HG02759 (cell line): ENCODE measurements at regions not wholly inside any gene's neighbourhood (a gene's known extent, or its start where the extent isn't known, plus 50 kb on each side); places are given as distances from the start of the nearest gene placed in this dataset.
"Not testable (repeated sequence)": the region's sequence is repeated elsewhere in the genome, so short reads cannot be mapped to it uniquely, and the experiment has no call there.

ENCODE experiments used
- ATAC-seq: cut with Tn5 transposase; IDR thresholded peaks from one replicate; pipeline ENCODE4 v1.9.1; 2021; ENCODE audit warnings: mild to moderate bottlenecking, moderate library complexity; ENCODE audit not compliant: unreplicated experiment

DNA sequence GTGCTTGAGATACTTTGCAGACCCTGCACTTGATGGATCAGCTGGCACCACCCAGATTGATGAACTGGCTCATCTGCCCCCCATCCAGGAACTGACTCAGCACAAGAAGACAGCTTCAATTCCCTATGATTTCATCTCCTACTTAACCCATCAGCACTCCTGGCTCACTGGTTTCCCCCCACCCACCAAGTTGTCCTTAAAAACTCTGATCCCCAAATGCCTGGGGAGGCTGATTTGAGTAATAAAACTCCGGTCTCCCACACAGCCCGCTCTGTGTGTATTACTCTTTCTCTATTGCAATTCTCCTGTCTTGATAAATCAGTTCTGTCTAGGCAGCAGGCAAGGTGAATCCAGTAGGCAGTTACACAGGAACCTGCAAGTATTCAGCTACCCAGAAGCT lies 102.1 kb upstream of the TMTC4 start:
- ATAC-seq: not testable (repeated sequence)

DNA sequence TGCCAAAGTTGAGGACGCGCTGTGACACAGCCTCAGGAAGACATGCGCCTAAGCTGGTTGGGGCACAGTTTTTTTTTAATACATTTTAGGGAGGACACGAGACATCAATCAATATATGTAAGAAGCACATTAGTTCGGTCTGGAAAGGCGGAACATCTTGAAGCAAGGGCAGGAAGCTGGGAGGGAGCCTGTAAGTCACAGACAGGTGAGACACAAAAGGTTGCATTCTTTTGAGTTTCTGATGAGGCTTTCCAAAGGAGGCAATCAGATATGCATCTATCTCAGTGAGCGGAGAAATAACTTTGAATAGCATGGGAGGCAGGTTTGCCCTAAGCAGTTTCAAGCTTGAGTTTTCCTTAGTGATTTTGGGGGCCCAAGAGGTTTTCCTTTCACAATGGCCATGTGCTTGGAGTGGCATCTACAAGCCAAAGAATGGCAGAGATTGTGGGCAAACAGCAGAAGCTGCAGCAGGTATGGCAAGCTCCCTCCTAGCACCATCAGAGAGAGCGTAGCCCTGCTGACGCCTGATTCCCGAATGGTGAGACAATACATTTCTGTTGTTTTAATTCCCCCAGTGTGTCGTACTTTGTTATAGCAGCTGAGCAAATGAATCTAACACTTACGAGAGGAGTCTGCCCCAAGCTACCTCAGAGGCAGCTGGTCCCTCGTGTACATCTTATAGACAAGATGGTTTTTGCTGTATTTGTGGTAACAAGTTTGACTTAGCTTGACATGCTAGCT lies 99.5 kb upstream of the TMTC4 start:
- no peak for ATAC-seq

DNA sequence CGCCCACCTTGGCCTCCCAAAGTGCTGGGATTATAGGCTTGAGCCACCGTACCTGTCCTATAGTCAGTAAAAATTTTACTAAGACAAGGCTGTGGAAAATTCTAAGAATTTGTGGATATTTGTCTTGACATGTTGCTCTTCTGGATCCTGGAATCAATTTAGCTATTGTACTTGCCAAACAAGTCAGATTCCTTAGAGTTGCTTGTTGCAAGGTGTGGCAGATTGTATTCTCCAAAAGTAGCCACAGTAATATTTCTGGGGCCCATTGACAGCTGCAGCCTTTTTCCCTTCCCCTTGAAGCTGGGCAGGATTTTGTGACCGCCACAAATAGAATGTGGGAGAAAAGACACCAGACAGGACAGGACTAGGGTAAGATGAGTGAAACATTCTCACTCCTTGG lies 98.8 kb upstream of the TMTC4 start:
- no peak for ATAC-seq

DNA sequence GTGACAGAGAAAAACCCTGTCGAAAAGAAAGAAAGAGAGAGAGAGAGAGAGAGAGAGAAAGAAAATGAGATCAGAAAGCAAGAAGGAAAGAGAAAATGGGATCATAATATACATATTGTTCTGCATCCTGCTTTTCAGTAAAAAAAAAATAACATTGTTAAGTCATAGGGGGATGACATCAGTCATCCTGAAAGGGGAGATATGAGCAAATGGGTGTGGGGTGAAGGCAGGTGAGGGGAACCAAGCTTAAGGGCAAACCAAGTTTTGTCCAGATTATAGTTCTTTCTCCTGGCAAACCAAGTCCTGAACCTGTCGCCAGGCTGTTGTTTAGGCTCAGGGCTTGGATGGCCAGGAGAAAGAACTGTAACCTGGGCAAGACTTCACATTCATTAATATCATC lies 92.6 kb upstream of the TMTC4 start:
- ATAC-seq: no peak

DNA sequence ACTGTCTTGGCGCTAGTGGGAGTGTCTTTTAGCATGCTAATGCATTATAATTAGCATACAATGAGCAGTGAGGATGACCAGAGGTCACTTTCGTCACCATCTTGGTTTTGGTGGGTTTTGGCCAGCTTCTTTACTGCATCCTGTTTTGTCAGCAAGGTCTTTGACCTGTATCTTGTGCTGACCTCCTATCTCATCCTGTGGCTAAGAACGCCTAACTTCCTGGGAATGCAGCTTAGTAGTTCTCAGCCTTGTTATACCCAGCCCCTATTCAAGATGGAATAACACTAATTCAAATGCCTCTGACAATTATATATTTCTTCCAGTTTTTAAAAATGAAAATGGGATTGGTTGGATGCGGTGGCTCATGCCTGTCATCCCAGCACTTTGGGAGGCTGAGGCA lies 92.0 kb upstream of the TMTC4 start:
- ATAC-seq: not testable (repeated sequence)

DNA sequence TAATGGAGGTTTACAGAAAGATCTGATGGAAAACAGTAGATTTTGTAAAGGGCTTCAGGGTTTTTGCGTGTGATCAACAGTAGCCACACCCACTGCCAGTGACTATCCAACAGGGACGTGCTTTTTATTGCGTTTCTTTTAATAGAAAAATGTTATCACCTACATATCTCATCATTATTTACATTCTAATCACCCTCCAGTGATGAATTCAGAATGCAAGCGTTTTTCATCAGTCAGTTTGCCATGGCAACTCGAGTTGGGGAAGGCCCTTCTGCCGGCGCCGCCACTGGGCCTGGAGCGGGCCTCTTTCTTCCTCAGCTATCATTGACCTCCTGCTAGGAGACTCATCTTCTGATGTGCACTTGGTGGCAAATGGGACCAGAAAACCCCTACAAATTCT lies 90.3 kb upstream of the TMTC4 start:
- ATAC-seq: no peak

DNA sequence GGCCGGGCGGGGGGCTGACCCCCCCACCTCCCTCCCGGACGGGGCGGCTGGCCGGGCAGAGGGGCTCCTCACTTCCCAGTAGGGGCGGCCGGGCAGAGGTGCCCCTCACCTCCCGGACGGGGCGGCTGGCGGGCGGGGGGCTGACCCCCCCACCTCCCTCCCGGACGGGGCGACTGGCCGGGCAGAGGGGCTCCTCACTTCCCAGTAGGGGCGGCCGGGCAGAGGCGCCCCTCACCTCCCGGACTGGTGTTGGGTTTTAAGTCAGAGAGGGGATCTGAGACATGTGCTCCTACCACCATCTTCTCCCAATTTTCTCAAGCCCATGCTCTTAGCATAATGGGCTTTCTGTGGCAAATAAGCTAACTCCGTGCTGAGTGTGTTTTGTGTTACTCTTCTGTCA lies 87.5 kb upstream of the TMTC4 start:
- ATAC-seq: not testable (repeated sequence)

DNA sequence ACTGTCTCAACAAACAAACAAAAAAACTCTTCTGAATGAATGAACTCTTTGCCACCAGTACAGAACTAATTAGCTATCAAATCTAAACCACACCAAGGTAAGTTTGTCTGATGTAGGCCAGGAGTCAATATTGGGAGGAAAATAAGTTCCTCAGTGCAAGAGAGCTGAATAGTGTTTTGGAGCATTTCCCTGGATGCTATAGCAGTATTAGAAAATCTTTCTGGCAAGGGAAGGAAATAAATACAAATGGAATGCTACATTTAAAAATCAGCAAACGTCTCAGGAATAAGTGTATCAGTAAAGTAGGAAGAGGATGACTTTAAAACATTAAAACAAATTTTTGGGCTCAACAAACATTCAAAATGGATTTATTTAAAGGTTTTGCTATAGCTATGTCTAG lies 81.3 kb upstream of the TMTC4 start:
- no peak for ATAC-seq

DNA sequence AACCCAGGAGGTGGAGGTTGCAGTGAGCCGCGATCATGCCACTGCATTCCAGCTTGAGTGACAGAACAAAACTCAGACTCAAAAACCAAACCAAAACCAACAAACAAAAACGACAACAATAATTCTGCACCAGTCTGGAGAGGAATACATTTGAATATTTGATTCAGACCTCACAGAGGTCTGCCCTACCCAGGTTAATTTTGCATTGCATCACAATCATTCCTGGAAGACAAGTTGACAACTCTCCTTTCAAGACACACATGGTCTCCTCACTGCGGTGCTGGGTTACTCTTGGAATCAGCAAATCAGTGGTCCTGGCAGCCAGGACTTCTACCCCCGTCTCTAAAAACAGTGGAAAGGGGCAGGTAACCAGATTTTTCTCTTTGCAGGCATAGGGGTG lies 79.9 kb upstream of the TMTC4 start:
- no peak for ATAC-seq

DNA sequence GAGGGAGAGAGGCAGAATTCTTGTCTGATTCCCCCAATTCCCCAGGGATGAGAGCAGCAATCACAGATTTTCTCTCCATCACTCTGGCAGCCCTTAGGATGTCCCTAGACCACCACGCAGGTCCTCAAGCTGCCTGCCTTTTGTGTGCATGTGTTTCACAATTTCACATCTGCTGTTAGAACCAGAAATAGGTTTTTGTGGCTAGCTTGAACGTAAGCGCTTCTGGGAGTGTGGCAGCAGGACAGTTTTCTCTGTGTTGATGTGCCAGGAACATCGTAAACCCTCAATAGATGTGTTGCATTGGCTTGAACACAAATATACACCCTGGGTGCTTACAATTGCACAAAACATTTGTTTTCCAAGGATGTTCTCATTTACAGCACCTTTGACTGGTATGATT lies 78.8 kb upstream of the TMTC4 start:
- no peak for ATAC-seq

DNA sequence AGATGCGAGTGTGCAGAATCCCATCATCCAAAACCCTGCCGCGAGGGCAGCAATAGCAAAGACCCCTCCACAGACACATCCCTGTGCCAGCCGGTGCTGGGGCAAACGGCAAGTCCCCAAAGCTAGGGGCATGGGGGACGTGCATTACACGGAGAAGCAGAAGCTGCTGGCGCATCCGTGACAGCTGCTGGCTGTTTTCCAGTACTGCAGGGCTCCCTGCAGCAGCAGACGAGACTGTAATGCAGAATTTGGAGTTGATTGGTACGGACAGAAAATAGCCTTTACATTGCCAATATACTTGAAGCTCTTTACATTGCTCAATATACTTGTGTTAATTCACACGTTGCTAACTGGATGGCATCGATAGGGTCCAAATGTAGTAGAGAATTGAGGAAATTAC lies 77.2 kb upstream of the TMTC4 start:
- ATAC-seq: no peak

DNA sequence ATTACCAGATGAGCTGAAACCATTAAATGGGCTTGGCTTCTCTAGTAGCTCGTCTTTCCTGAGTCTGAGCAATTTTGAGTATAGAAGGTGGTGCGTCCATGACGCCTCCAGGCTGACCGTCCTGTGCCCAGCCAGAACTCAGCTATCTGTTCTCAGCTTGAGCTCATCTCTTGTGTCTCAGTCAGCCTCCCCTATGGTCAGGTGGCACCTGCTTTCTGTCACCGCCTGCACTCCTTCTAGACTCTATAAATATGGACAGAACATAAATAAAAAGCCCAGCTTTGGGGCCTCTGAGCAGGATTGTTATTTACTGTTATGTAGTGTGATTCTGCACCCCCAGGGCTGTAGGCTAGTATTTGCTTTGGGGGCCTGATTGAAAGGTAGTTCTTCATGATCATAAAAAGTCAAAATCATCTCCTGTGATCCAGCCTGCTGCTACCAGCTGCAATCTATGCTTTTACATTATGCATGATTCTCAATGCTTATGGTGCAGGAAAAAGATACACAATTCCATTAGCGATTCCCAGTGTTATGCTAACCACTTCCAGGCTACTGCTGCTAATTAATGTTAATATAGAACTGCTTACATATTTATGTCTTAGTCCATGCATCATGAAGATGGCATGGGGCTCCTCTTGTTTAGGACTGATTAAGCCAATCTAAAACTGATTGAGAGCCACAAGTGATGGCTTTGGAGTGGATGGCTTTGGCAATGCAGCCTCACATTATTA lies 72.5 kb upstream of the TMTC4 start:
- ATAC-seq: no peak

DNA sequence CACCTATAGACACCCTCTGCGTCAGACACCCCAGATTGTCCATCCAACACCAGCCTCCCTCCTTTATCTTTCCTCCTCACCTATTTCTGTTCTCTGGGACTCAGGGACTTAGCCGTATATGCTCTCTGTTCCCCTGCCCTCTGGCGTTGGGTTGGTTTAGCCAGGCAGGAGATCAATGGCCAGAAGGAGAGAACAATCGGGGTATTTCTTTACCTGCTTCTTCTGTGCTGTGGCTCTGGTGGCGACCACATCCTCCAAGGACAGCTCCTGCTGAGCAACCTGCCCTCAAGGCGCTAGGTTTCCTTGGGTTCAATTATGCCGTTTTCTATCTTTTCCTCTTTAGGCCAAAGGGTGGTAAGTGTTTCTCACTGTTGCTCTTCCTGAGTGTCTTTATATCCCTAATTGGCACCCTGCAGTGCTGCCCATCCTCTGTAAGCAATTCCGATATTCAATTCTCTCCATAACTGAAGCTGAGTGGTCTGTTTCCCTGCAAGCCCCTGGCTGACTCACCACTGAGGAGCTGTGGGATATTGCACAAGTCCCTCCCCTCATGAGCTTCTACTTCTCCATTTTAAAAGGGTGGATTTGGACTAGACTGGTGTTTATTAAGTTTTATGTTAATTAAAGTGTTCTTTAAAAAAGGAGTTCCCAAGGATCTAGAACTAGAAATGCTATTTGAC lies 63.7 kb upstream of the TMTC4 start:
- no peak for ATAC-seq

DNA sequence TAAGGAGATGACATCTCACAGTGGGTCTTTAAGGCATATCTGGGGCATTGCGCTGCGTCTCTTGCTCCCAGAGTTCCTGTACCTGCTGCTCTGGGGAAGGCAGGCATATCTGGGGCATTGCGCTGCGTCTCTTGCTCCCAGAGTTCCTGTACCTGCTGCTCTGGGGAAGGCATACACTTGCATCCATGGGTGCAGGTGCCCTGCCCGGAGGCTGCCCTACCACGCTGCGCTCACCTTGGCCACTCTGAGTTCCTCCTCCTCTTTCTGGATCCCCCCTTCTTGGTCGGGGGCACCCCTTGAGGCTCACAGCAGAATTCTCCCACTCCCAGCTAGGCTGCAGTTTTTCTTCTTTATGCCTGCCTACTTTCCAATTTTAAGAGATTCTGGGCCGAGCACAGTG lies 60.9 kb upstream of the TMTC4 start:
- no peak for ATAC-seq

DNA sequence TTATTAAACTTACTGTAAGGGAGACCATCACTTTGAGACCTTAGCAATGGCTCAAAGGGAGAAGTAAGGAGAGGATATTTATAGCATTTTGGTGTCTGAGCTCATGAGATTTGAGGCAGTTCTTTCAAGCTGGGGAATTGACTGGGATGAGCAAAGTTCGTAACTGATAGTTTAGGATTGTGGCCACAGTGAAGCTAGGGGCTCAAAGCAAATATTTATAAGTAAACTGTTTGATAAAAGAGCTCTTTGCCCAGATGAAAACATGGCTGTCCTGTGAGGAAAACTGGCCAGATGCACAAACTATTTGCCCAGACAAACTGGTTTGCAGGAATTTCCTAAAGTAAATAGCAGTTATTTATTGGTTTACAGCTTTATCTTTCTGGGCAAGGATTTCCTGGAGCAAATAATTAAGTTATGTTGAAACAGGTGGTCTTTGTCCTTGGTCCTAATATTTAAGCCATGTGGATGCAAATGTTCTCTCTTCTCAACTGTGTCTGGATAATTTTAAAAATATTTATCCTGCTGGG lies 59.7 kb upstream of the TMTC4 start:
- no peak for ATAC-seq

DNA sequence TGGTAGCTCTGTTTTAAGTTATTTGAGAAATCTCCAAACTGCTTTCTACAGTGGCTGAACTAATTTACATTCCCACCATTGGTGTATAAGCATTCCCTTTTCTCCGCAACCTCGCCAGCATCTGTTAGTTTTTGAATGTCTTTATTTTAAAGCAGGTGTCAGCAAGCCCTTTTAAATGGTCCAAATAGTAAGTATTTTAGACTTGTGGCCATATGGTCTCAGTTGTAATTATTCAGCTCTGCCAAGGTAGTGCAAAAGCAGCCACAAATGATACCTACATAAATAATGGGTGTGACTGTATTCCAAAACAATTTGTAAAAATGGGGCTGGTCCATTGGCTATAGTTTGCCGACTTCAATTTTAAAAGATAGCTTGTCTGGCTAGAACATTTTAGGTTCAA lies 58.7 kb upstream of the TMTC4 start:
- ATAC-seq: no peak

DNA sequence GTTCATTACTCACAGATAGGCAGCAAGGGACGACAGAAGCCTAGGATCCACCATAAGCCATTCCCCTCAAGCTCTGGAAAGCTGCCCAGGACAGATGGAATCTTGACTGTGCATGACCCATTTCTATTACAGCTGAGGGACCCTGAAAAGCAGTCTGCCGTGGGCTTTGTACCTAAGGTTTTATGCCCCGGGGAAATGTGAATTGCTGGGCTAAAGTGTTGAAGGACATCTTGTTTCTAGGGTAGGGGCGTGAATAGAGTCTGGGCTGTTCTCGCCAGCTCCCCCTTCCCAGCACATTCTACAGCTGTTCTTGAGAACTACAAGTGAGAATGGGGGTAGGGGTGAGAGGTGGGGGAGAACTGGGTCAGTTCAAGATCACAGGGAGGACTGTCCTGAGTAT lies 53.6 kb upstream of the TMTC4 start:
- ATAC-seq: no peak

DNA sequence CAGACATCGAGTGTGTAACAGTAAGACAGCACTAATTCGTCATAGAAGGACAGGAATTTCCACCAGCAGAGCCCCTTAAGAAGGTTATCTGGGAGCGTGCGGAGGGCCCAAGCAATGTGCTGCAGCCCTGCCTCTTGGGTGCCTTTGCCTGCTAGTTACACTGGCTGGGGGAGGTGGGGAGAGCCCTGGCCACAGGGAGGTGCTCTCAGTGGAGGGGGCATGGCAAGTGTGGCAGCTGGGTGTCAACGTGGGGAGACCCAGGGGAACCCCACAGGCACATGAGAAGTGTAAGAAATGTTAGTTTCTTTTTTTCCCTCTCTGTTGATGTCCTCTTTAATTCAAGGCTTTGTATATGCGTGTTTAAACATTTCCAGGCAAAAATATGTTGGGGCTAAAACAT lies 50.9 kb upstream of the TMTC4 start:
- ATAC-seq: no peak

DNA sequence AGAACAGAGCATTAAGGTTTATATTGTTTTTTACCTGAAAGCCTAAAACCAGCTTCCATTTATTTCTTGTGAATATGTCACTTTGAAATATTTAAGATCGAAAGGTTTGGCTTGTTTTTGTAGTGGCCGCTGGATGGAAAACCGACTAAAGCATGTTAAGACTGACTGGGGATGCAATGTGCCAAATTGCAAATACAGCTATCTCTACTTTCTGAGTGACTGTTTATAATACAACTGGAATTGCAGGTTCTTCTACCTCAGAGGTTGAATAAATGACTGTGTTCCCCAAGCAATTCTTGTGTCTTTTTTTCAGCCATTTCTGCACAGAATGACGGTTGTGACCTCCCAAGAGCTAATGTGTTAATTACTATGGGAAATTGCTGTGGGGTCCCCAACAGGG lies 50.0 kb upstream of the TMTC4 start:
- ATAC-seq: no peak
